Esophagus squamous epithelium (tissue), 4 donors: ENCODE measurements at regions not wholly inside any gene's neighbourhood (a gene's known extent, or its start where the extent isn't known, plus 50 kb on each side); places are given as distances from the start of the nearest gene placed in this dataset.

Experiments used
- CTCF ChIP-seq, 6 experiments: fragments of 450-650 bp in 4 of 6; fragments of 200-600 bp in 2 of 6; sonication (generic) in 2 of 6; IDR thresholded peaks; one replicate each; pipeline ENCODE4 v1.5.1; 2016 to 2019; ENCODE audit warnings: antibody characterized with exemption in 6 of 6, mild to moderate bottlenecking in 4 of 6, moderate library complexity in 4 of 6
- POLR2A ChIP-seq, 4 donors: fragments of 450-650 bp; IDR thresholded peaks; one replicate each; pipeline ENCODE4 v1.6.1; 2017; ENCODE audit warnings: antibody characterized with exemption in 4 of 4, mild to moderate bottlenecking in 4 of 4, moderate library complexity in 3 of 4

GRCh38 chr18:55113800-55114199 is 154.5 kb upstream of the CCDC68 start:
- TF ChIP-seq CTCF (IDR thresholded peaks at IDR 0.05) = no peak
- no peak for TF ChIP-seq POLR2A (IDR thresholded peaks at IDR 0.05)
